ENCODE measurements at regions not wholly inside any gene's neighbourhood (a gene's known extent, or its start where the extent isn't known, plus 50 kb on each side); places are given as distances from the start of the nearest gene placed in this dataset.

- POLR2A ChIA-PET: no interaction called here
- no peak overlapping the region for H3K27ac Mint-ChIP-seq
- no peak for ATAC-seq
- peaks cover 31% of the 10 kb centered on the region for H3K9me3 Mint-ChIP-seq
- H3K4me3 Mint-ChIP-seq: no peak overlapping the region
- H3K4me1 Mint-ChIP-seq: no peaks in the 10 kb centered on the region; the same call in 1 of the 2 replicates
- H3K36me3 Mint-ChIP-seq: peaks cover 19% of the 10 kb centered on the region
- CTCF ChIA-PET: no interaction called here
- DNase-seq (ENCODE audit: low spot score): no peak
- H3K27me3 Mint-ChIP-seq (ENCODE audit: low read depth): no peaks in the 10 kb centered on the region
- TF ChIP-seq ATF1 (CRISPR knock-in tag; IDR thresholded peaks at IDR 0.05): no peak
- TF ChIP-seq SMAD3 (CRISPR knock-in tag; IDR thresholded peaks at IDR 0.05; ENCODE audit: borderline replicate concordance): no peak
- no peak for TF ChIP-seq FOXJ3 (CRISPR knock-in tag; IDR thresholded peaks at IDR 0.05; ENCODE audit: borderline replicate concordance)
- TF ChIP-seq GABPB1 (CRISPR knock-in tag; IDR thresholded peaks at IDR 0.05): no peak
- TF ChIP-seq ZNF416 (CRISPR knock-in tag; IDR thresholded peaks at IDR 0.05): no peak
- TF ChIP-seq, protein P1, sequence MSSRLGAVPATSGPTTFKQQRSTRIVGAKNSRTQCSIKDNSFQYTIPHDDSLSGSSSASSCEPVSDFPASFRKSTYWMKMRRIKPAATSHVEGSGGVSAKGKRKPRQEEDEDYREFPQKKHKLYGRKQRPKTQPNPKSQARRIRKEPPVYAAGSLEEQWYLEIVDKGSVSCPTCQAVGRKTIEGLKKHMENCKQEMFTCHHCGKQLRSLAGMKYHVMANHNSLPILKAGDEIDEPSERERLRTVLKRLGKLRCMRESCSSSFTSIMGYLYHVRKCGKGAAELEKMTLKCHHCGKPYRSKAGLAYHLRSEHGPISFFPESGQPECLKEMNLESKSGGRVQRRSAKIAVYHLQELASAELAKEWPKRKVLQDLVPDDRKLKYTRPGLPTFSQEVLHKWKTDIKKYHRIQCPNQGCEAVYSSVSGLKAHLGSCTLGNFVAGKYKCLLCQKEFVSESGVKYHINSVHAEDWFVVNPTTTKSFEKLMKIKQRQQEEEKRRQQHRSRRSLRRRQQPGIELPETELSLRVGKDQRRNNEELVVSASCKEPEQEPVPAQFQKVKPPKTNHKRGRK (CRISPR knock-in tag; IDR thresholded peaks at IDR 0.05; ENCODE audit: borderline replicate concordance): no peak
- TF ChIP-seq ZNF317 (CRISPR knock-in tag; IDR thresholded peaks at IDR 0.05; ENCODE audit: borderline replicate concordance, low read depth): no peak
- TF ChIP-seq, protein P2, sequence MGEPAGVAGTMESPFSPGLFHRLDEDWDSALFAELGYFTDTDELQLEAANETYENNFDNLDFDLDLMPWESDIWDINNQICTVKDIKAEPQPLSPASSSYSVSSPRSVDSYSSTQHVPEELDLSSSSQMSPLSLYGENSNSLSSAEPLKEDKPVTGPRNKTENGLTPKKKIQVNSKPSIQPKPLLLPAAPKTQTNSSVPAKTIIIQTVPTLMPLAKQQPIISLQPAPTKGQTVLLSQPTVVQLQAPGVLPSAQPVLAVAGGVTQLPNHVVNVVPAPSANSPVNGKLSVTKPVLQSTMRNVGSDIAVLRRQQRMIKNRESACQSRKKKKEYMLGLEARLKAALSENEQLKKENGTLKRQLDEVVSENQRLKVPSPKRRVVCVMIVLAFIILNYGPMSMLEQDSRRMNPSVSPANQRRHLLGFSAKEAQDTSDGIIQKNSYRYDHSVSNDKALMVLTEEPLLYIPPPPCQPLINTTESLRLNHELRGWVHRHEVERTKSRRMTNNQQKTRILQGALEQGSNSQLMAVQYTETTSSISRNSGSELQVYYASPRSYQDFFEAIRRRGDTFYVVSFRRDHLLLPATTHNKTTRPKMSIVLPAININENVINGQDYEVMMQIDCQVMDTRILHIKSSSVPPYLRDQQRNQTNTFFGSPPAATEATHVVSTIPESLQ (CRISPR knock-in tag; IDR thresholded peaks at IDR 0.05): no peak
- TF ChIP-seq TCF7 (CRISPR knock-in tag; IDR thresholded peaks at IDR 0.05; ENCODE audit: low read depth): no peak
These were observed 359.2 kb downstream of the IRS2 start for GRCh38 chr13:109427148-109427547.

- Mint-ChIP-seq H3K4me3 (no peak overlapping the region), H3K36me3 (peaks cover 14% of the 10 kb centered on the region), H3K27ac (no peak overlapping the region), H3K9me3 (peaks cover 26% of the 10 kb centered on the region), H3K27me3 (ENCODE audit: low read depth) (no peaks in the 10 kb centered on the region), H3K4me1 (no peaks in the 10 kb centered on the region; the same call in 1 of the 2 replicates)
- no peak for DNase-seq (ENCODE audit: low spot score)
- no peak for ATAC-seq
- ChIA-PET POLR2A (no interaction called here), CTCF (no interaction called here)
- no peak for TF ChIP-seq ZNF138 (CRISPR knock-in tag; conservative IDR thresholded peaks at IDR 0.05)
- no peak for TF ChIP-seq HMGXB4 (CRISPR knock-in tag; IDR thresholded peaks at IDR 0.05)
- no peak for TF ChIP-seq NFYB (CRISPR knock-in tag; conservative IDR thresholded peaks at IDR 0.05; ENCODE audit: low read depth)
- no peak for TF ChIP-seq ETV6 (CRISPR knock-in tag; IDR thresholded peaks at IDR 0.05)
- TF ChIP-seq, protein P3, sequence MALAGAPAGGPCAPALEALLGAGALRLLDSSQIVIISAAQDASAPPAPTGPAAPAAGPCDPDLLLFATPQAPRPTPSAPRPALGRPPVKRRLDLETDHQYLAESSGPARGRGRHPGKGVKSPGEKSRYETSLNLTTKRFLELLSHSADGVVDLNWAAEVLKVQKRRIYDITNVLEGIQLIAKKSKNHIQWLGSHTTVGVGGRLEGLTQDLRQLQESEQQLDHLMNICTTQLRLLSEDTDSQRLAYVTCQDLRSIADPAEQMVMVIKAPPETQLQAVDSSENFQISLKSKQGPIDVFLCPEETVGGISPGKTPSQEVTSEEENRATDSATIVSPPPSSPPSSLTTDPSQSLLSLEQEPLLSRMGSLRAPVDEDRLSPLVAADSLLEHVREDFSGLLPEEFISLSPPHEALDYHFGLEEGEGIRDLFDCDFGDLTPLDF (CRISPR knock-in tag; IDR thresholded peaks at IDR 0.05): no peak
- no peak for TF ChIP-seq ZBTB21 (CRISPR knock-in tag; IDR thresholded peaks at IDR 0.05; ENCODE audit: borderline replicate concordance)
- no peak for TF ChIP-seq FOXJ3 (CRISPR knock-in tag; IDR thresholded peaks at IDR 0.05; ENCODE audit: borderline replicate concordance)
- TF ChIP-seq CBFB (CRISPR knock-in tag; IDR thresholded peaks at IDR 0.05; ENCODE audit: low read depth): no peak
- TF ChIP-seq OVOL2 (CRISPR knock-in tag; IDR thresholded peaks at IDR 0.05; ENCODE audit: borderline replicate concordance): no peak
- no peak for TF ChIP-seq ZNF416 (CRISPR knock-in tag; IDR thresholded peaks at IDR 0.05)
- TF ChIP-seq TP53 (CRISPR knock-in tag; IDR thresholded peaks at IDR 0.05): no peak
- no peak for TF ChIP-seq HMGA2 (CRISPR knock-in tag; IDR thresholded peaks at IDR 0.05)
- TF ChIP-seq, protein P4, sequence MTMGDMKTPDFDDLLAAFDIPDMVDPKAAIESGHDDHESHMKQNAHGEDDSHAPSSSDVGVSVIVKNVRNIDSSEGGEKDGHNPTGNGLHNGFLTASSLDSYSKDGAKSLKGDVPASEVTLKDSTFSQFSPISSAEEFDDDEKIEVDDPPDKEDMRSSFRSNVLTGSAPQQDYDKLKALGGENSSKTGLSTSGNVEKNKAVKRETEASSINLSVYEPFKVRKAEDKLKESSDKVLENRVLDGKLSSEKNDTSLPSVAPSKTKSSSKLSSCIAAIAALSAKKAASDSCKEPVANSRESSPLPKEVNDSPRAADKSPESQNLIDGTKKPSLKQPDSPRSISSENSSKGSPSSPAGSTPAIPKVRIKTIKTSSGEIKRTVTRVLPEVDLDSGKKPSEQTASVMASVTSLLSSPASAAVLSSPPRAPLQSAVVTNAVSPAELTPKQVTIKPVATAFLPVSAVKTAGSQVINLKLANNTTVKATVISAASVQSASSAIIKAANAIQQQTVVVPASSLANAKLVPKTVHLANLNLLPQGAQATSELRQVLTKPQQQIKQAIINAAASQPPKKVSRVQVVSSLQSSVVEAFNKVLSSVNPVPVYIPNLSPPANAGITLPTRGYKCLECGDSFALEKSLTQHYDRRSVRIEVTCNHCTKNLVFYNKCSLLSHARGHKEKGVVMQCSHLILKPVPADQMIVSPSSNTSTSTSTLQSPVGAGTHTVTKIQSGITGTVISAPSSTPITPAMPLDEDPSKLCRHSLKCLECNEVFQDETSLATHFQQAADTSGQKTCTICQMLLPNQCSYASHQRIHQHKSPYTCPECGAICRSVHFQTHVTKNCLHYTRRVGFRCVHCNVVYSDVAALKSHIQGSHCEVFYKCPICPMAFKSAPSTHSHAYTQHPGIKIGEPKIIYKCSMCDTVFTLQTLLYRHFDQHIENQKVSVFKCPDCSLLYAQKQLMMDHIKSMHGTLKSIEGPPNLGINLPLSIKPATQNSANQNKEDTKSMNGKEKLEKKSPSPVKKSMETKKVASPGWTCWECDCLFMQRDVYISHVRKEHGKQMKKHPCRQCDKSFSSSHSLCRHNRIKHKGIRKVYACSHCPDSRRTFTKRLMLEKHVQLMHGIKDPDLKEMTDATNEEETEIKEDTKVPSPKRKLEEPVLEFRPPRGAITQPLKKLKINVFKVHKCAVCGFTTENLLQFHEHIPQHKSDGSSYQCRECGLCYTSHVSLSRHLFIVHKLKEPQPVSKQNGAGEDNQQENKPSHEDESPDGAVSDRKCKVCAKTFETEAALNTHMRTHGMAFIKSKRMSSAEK (CRISPR knock-in tag; IDR thresholded peaks at IDR 0.05; ENCODE audit: borderline replicate concordance): no peak
- no peak for TF ChIP-seq ZSCAN18 (CRISPR knock-in tag; IDR thresholded peaks at IDR 0.05)
- no peak for TF ChIP-seq ZNF121 (CRISPR knock-in tag; IDR thresholded peaks at IDR 0.05)
These were observed 359.7 kb downstream of the IRS2 start for GRCh38 chr13:109426690-109426990.
